Skin of body (tissue), 1 donor: ENCODE measurements at regions not wholly inside any gene's neighbourhood (a gene's known extent, or its start where the extent isn't known, plus 50 kb on each side); places are given as distances from the start of the nearest gene placed in this dataset.
"Not testable (repeated sequence)": the region's sequence is repeated elsewhere in the genome, so short reads cannot be mapped to it uniquely, and the experiment has no call there.

Experiments
- DNase-seq: peaks from one replicate; lab custom pipeline; 2025; lab: John Stamatoyannopoulos, UW

GRCh38 chrX:74251006-74251930 is 52.7 kb upstream of the ZCCHC13 start:
- DNase-seq, result no peak

GRCh38 chrX:74250574-74250973 is 53.4 kb upstream of the ZCCHC13 start:
- DNase-seq, result no peak

- DNase-seq, result no peak
These were observed 54.0 kb upstream of the ZCCHC13 start for GRCh38 chrX:74249963-74250362.

GRCh38 chrX:74248889-74249288 is 55.1 kb upstream of the ZCCHC13 start:
- no peak for DNase-seq

GRCh38 chrX:74246524-74246923 is 57.5 kb upstream of the ZCCHC13 start:
- DNase-seq, result no peak

- no peak for DNase-seq
These were observed 61.4 kb upstream of the ZCCHC13 start for GRCh38 chrX:74242484-74243138.

- DNase-seq, result no peak
These were observed 61.9 kb upstream of the ZCCHC13 start for GRCh38 chrX:74242050-74242449.

- DNase-seq, result no peak
These were observed 65.2 kb upstream of the ZCCHC13 start for GRCh38 chrX:74238771-74239170.

- DNase-seq, result no peak
These were observed 69.2 kb upstream of the ZCCHC13 start for GRCh38 chrX:74234818-74235217.

GRCh38 chrX:74232859-74233258 is 71.1 kb upstream of the ZCCHC13 start:
- DNase-seq, result peak; percentile 0

- DNase-seq, result no peak
These were observed 72.4 kb upstream of the ZCCHC13 start for GRCh38 chrX:74231625-74232024.

GRCh38 chrX:74230094-74230493 is 73.9 kb upstream of the ZCCHC13 start:
- DNase-seq, result no peak

- DNase-seq, result no peak
These were observed 78.9 kb upstream of the ZCCHC13 start for GRCh38 chrX:74225111-74225510.

GRCh38 chrX:74220277-74220676 is 83.7 kb upstream of the ZCCHC13 start:
- DNase-seq, result no peak

- DNase-seq, result no peak
These were observed 85.1 kb upstream of the ZCCHC13 start for GRCh38 chrX:74218895-74219294.

- DNase-seq, result no peak
These were observed 87.6 kb upstream of the ZCCHC13 start for GRCh38 chrX:74216421-74216820.

GRCh38 chrX:74211911-74212310 is 92.1 kb upstream of the ZCCHC13 start:
- no peak for DNase-seq

- DNase-seq, result no peak
These were observed 96.4 kb upstream of the ZCCHC13 start for GRCh38 chrX:74207539-74207938.

- DNase-seq, result no peak
These were observed 108.4 kb upstream of the ZCCHC13 start for GRCh38 chrX:74195605-74196004.

GRCh38 chrX:74195120-74195519 is 108.9 kb upstream of the ZCCHC13 start:
- no peak for DNase-seq

GRCh38 chrX:74187211-74187610 is 116.8 kb upstream of the ZCCHC13 start:
- DNase-seq, result no peak

- not testable (repeated sequence) for DNase-seq
These were observed 120.9 kb upstream of the ZCCHC13 start for GRCh38 chrX:74183047-74183446.

- not testable (repeated sequence) for DNase-seq
These were observed 122.0 kb upstream of the ZCCHC13 start for GRCh38 chrX:74181976-74182375.
